HG03039 (cell line): ENCODE measurements at regions not wholly inside any gene's neighbourhood (a gene's known extent, or its start where the extent isn't known, plus 50 kb on each side); places are given as distances from the start of the nearest gene placed in this dataset.

Experiments used
- ATAC-seq: cut with Tn5 transposase; IDR thresholded peaks from one replicate; pipeline ENCODE4 v1.9.1; 2021; ENCODE audit warnings: mild to moderate bottlenecking, moderate library complexity; ENCODE audit not compliant: unreplicated experiment

DNA sequence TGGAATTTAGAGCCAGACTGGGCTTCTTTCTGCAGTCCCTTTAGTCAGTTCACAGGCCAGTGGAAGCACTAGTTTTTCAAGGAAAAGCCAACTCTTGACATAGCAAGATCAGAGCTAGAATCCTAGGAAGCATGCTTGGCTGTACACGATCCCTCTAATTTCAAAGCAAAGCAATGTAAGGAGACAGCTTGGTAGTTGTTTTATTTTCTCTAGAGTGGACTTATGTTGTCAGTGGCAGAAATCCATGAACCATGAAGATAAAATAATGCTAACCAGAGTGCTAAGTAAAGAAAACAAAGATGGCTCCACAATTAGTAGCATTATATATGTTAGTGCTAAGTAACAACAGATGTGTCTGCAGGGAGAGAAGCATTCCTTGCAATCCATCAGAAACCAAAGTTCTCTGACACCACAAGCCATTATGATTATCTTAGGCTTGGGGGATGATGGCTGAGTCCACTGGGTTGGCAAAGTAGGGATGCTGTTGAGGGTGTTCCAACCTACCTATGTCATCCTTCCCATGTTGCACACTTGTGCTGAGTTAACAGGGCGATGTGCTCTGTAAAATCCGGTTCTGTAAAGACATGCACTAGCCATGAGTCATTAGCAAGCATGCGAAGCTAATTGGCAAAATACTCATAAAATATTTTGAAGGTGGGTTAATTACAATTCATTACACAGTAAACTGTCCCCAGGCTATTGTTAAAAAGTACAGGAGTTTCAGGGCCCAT is 115.2 kb downstream of the BMP2 start:
- no peak for ATAC-seq

GRCh38 chr20:6884114-6884513 is 116.6 kb downstream of the BMP2 start:
- no peak for ATAC-seq

DNA sequence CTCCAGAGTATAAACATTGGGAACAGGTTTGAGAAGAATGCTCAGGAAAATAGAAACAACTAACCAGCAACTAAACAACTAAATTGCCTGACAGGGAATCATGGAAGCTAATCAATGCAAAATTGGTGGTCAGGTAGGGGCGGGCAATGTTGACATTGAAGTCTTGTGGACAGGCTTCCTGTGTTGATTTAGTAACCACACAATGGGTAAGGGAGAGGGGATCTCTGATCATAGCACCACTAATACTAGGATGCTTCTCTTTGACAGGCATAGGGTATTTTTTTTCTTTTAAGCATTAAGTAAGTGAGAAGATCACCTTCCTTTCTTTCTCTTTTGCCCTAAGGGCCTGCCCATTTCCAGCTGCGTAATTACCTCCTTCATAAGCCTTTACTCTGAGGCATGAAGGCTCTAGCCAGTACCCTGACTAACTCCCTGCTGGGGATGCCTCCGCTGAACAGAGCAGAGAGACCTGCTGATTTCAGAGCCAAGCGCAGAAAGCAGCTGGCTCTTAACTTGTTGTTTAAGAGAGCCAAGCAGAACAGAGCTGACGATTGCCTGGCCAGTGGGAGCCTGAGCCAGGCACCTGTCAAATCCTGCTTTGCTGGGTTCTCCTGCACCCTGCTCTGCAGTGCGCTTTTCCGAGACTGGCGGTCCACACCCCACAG is 118.7 kb downstream of the BMP2 start:
- ATAC-seq: no peak

DNA sequence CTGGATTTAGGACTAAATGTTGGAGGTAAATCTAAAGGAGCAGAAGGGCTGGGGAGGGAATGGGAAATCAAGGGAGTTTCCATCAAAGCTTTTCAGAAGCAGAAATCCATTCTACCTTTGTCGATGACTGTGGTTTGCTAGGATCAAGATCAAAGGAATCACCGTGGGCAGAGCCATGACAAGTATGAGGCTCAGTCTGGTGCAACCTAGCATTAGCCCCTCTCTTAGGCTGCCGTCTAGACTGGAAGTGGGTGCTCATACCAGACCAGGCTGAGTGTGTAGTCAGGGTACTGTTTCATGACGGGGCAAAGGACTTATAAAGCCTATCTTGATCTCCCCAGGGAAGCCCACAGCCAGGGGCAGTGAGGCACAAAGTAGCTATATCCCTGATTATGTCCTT is 120.5 kb downstream of the BMP2 start:
- no peak for ATAC-seq

GRCh38 chr20:6888736-6889395 is 121.4 kb downstream of the BMP2 start:
- no peak for ATAC-seq

- ATAC-seq: no peak
These were observed 125.2 kb downstream of the BMP2 start for GRCh38 chr20:6892724-6893123.

GRCh38 chr20:6898928-6899327 is 131.4 kb downstream of the BMP2 start:
- ATAC-seq: no peak

DNA sequence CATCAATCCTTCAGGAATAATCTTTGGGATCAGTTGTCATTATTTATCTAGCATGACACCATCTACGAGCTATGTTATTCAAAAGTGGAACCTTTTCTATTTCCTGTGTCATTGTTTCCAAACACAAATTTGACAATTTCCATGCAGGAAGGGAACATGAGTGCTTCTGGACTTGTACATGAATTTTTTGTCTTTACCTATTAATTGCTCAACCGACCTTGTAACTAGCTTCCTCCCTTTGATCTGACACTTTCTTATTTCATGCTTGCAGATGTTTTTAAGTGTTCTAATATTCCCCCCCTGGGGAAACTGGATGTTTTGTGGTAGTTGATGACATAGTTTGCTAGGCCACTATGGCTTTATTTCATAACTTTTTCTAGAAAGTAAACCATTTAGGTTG is 139.4 kb downstream of the BMP2 start:
- ATAC-seq: no peak

DNA sequence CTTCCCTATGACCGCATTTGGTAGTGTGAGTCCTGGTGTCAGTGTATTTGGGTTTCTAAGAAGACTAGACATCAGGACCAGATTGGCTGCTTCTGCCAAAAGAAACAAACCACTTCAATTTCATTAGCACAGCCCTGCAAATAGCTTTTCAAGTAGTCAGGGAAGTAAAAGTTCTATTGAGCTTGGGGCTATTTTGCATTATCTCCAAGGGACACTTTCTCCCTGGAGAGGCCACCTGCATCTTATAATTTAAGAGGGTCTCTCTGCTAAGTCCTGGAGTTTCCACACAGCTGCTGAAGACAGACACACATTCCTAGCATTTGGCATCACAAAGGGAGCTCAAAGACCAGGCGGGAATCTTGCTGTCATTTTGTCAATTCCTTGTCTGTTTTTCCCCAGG is 141.2 kb downstream of the BMP2 start:
- ATAC-seq: no peak

- ATAC-seq: no peak
These were observed 142.1 kb downstream of the BMP2 start for GRCh38 chr20:6909608-6910007.

DNA sequence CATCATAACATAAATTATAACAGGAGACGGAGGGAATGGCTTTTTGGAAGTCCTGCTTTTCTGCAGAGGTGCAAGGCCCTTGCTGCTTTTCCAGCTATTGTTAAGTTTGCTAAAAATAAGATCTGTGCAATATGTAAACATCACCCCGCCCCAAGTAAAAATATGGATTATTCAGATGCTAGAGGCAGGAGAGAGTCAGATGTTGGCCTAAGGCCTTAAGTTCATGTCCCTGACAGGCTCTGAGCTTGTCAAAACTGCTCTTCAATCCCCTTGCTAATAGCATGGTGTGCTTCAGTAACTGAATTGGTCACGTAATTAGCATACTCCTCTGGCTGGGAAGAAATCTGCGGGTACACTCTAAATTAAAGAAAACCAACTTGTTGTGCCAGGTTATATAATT is 147.5 kb downstream of the BMP2 start:
- ATAC-seq: no peak

GRCh38 chr20:6916938-6917337 is 149.5 kb downstream of the BMP2 start:
- no peak for ATAC-seq

- no peak for ATAC-seq
These were observed 152.4 kb downstream of the BMP2 start for GRCh38 chr20:6919792-6920468.

DNA sequence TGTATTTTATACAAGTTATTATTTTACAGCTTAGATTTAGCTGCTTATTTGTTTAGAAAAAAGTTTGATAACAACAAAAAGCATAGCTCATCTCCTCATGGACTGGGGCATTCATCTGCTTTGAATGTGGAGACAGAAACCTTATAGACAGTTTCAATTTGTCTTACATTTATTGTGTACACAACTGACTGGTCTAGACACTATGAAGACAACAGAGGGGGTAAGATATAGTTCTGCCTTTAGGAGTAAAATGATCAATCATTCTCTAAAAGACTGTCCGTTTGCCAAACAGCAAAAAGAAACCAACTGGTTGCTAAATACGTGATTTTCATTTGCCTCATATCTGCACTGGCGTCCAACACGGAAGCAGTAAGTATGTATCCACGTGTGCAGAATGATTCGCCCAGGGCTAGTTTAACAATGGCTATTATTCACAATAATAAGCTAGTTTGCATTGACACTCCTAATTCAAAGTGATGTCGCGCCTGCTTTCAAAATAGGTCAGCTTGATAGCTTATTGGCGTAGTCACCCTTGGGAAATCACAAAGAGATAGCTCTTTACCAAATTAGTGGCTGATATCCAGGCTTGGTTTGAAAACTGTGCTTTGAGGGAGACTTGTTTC is 153.6 kb downstream of the BMP2 start:
- ATAC-seq: no peak

DNA sequence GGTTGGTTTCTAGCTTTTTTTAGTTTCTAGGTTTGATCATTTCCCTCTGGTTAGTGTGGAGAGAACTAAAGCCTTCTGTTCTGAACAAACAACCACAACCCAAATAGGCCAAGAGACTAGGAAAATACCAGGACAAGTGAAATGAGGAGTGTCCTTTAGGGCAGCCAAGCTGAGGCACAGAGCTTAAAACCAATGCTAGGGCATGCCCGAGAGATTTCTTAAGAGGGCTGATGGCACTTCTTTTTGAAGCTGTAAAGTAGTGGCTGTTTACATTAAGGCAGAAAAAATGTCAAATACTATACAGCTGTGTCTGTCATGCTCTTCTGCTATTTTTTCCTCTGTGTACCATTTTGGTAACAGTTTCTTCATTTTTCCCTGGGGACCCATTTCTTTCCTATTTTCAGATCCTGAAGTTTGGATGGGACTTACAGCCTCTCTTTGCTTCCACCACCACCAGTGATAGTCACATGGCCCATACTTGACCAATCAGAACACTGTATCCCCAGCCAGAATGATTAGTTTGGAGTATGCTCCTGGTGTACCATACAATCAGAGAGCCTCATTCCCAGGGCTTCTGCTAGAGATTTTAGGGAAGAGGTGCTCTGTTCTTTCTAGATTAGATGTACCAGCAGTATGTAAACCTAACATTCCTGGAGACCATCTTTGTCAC is 154.4 kb downstream of the BMP2 start:
- ATAC-seq: no peak

DNA sequence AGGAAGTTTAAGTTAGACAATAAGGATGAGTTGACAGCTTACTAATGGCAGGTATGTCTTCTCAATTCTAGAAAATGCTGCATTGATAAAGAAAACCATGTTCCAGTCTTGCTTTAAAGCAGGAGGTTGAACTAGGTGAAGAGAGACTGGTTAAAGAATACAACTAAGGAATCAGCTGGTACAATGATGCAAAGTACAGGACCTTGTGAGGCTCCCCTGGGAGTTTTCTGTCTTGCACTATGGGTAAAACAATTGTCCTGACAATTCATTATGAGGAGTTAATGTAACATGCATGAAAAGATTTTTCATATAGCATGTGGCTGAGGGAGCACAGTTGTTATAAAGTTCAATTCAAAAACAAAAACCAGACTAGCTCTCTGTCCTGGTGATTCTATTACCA is 157.2 kb downstream of the BMP2 start:
- ATAC-seq: no peak

DNA sequence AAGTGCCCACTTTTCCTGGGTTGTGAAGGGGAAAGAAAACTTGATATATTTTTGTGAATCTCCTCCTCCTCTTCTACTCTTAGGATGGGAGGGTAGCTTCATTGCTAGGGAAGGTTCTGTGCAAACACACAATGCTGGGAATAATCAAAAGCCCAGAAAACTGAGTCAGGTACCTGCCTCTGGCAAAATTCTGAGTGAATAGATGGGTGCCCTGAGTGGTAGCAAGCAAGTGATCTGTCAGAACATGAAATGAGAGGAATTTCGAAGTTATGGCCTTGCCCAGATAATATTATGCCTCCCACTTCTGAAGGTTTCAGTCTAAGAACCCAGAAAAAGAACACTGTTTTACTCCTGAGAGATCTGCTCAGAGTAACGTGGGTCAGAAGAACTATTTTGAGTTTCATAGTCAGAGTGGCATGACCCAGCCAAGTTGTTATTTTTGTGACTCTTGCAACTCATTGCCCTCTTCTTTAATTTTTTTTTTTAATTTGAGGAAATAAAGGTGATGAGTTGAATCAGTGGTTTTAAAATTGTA is 158.3 kb downstream of the BMP2 start:
- no peak for ATAC-seq

- no peak for ATAC-seq
These were observed 172.6 kb downstream of the BMP2 start for GRCh38 chr20:6940048-6940447.

- no peak for ATAC-seq
These were observed 173.4 kb downstream of the BMP2 start for GRCh38 chr20:6940876-6941275.

DNA sequence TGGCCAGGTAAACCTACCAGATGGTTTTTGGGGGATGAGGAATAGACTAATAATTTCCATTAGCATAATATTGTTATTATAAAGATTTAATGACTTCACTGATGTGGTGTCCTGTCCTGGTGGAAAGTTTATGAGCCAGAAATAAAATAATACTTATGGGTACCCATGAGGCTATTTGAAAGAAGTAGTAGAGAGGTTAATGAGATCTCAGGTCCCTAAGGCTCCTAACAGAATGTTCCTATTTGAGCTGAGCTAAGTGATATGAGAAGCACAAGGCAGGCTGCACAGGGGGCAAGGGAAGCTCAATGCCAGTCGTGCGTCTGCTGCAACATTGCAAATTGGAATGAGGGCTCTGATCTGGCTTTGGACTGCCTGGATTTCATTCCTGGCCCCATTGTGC is 174.1 kb downstream of the BMP2 start:
- no peak for ATAC-seq
